Thyroid gland (tissue), 4 donors: ENCODE measurements at regions not wholly inside any gene's neighbourhood (a gene's known extent, or its start where the extent isn't known, plus 50 kb on each side); places are given as distances from the start of the nearest gene placed in this dataset.

Experiments used
- CTCF ChIP-seq, 6 experiments: fragments of 200-600 bp in 3 of 6; fragments of 450-650 bp in 3 of 6; sonication (generic) in 3 of 6; IDR thresholded peaks; one replicate each; pipeline ENCODE4 v1.5.1; 2016 to 2019; ENCODE audit warnings: antibody characterized with exemption in 6 of 6, mild to moderate bottlenecking in 2 of 6, inconsistent platforms in 1 of 6, moderate library complexity in 1 of 6
- POLR2A ChIP-seq, 2 donors: fragments of 450-650 bp; IDR thresholded peaks; one replicate each; pipeline ENCODE4 v1.6.1; 2017; ENCODE audit warnings: antibody characterized with exemption in 2 of 2, mild to moderate bottlenecking in 2 of 2, moderate library complexity in 1 of 2

- no peak for TF ChIP-seq CTCF (IDR thresholded peaks at IDR 0.05)
- no peak for TF ChIP-seq POLR2A (IDR thresholded peaks at IDR 0.05)
Measured at GRCh38 chr9:108212184-108212583, 643.6 kb downstream of the ACTL7B start.
